ENCODE measurements at regions not wholly inside any gene's neighbourhood (a gene's known extent, or its start where the extent isn't known, plus 50 kb on each side); places are given as distances from the start of the nearest gene placed in this dataset.

DNA sequence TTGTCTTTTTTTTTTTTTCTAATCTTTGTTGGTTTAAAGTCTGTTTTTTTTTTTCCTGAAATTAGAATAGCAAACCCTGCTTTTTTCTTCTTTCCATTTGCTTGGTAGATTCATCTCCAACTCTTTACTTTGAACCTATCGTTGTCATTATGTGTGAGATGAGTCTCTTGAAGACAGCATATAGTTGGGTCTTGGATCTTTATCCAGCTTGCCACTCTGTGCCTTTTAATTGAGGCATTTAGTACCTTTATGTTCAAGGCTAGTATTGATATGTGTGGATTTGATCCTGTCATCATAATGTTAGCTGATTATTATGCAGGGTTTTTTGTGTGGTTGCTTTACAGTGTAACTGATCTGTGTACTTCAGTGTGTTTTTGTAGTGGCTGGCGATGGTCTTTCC is 383.8 kb downstream of the MAN2A1 start:
- TF ChIP-seq CTCF (IDR thresholded peaks at IDR 0.05) = no peak
- no peak for TF ChIP-seq POLR2A (IDR thresholded peaks at IDR 0.05)

Data from testis (tissue), 2 donors.